NCI-H524 (cell line): ENCODE measurements at regions not wholly inside any gene's neighbourhood (a gene's known extent, or its start where the extent isn't known, plus 50 kb on each side); places are given as distances from the start of the nearest gene placed in this dataset.

Experiments used
- DNase-seq, 2 experiments: peaks; one replicate each; lab custom pipeline; 2025; lab: John Stamatoyannopoulos, UW

DNA sequence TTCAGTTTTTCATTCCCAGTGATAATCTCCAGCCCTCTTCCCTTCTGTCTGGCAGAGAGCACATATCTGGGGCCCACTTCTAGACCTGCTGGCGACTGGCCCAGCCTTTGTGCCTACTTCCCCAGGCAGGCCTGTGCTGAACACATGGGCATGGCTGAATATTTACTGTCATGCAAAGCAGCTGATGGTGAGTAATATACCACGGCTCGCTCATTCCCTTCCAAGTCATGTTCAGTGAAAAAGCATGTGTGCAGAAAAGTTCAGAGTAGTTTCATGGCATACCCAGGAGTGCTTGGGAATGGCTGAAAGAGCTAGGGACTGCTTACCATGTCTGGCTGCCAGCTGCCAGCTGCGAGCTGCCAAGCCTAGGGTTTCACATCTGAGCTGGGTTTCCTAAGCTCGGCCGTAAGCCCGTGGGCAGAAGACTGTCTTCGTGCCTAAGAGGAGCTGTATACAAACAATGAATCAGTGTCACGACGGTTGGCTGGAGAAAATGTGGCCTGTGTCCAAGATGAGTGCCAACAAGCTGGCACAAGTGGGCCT lies 179.9 kb upstream of the PELI2 start:
- peak in 1 of 2 experiments; percentile 45 for DNase-seq

GRCh38 chr14:55942076-55942654 lies 176.0 kb upstream of the PELI2 start:
- no peak for DNase-seq

DNA sequence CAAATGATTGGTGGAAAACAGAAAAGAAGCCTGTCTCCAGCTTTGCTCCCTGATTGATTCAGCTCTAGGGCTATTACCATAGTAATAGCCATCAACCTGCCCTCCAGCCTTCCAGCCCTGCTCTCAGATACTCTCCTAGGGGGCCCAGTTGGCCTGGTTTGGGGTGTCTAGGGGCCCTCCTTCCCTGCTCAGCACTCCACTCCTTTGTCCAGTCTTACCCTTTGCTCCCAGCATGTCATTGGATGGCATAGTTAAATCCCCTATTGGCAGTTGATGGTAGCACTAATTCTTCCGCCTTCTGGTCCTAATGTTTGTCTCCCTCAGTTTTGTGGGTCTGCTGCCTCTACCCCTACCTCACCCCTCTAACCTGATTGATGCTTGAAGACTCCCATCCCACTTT lies 175.4 kb upstream of the PELI2 start:
- no peak for DNase-seq

GRCh38 chr14:55944757-55945156 lies 173.5 kb upstream of the PELI2 start:
- DNase-seq, result no peak

GRCh38 chr14:55946231-55946630 lies 172.0 kb upstream of the PELI2 start:
- DNase-seq, result no peak

- no peak for DNase-seq
Measured at GRCh38 chr14:55948399-55948798, 169.8 kb upstream of the PELI2 start.

DNA sequence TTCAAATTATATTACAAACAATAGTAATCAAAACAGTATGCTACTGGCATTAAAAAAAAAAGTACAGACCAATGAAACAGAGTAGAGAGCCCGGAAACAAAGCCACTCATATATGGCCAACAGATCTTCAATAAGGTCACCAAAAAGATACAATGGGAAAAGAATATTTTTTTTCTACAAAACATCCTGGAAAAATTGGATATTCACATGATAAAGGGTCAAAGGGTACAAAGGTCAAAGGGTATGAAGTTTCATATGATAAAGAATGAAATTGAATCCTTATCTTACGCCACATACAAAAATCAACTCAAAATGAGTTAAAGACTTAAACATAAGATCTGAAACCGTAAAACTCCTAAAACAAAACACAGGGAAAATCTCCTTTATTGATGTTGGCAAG lies 168.5 kb upstream of the PELI2 start:
- DNase-seq, result no peak

DNA sequence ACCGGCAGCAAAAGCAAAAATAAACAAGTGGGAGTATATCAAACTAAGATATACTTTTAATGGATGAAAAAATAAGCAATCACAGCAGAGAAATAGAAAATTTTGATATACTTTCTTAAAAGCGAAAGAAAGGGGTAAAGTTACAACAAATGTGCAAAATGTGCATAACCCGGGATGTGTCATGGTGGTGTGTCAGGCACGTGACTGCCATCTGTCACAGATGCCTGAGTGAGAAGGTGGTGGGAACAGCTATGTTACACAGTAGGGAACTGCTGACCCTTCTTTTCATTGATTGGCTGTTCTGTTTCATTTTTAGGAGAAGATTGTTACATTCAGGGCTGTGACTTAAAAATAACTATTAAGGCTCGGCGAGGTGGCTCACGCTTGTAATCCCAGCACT lies 168.1 kb upstream of the PELI2 start:
- DNase-seq, result no peak

DNA sequence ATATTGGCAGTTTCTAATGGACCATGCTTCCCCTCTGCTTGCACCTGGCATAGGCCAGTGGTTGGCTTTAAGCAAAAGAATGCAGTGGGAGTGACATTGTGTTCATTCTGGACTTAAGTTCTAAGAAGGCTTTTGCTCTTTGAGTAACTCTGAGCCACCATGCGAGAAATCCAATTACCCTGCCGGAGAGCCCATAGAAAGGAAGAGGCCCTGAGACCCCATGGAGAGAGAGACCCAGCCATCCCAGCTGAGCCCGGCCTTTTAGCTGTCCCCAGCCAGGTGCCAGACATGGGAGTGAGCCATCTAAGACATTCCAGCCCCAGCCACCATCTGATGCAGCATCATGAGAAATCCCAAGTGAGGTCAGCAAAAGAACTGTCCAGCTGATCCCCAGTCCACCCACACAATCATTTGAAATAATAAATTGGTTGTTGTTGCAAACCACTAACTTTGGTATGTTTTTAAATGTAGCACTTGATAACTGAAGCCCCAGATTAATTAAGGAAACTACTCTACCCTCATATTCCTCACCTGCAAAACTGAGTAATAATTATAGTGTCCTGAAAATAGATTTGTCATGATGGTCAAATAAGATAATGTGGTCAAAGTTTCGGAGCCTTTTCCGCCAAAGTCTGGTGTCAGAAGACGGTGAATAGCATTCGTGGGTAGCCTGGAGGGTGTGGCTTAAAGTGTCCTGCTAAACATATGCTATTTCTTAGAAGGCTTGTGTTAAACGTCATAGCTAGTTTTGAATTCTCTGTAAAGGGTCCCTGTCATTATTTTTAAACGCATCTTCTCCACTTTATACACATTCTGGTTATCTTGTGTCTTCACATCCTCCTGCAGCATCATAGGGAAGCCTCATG lies 166.6 kb upstream of the PELI2 start:
- no peak for DNase-seq

- DNase-seq, result no peak
Measured at GRCh38 chr14:55954108-55954507, 164.1 kb upstream of the PELI2 start.

DNA sequence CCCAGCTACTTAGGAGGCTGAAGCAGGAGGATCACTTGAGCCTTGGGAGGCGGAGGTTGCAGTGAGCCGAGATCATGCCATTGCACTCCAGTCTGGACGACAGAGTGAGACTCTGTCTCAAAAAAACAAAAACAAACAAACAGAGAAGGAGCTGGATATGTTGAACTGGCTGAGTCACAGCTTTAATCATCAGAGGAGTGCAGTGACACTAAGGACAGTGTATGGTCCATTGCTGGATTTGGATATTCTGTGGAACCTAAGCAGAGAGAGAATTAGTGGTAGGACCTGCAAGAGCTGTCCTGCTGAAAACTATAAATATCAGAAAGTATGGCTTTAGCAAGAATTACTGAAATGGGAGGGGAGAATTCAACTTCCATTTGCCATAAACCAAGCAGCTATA lies 163.0 kb upstream of the PELI2 start:
- no peak for DNase-seq

GRCh38 chr14:55957950-55958349 lies 160.3 kb upstream of the PELI2 start:
- DNase-seq, result no peak

- DNase-seq, result no peak
Measured at GRCh38 chr14:55963295-55963694, 154.9 kb upstream of the PELI2 start.

DNA sequence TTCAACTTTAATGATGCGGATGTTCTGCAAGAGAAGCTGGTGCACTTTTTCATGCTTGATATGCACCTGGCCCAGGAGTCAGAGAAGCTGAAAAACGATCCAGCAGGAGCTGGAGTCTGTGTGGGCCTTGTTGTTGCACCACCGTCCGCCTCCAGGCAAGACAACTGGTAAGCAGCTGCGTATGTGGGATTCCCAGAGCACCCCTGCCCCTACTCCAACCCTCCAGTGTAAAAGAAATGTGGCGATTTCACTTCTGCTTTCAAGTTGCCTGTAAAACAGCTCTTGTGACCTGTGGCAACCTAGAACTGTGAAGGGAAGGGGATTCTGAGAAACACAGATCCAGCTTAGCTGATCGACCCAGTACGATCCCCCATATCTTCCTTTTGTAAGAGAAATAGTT lies 154.1 kb upstream of the PELI2 start:
- no peak for DNase-seq

DNA sequence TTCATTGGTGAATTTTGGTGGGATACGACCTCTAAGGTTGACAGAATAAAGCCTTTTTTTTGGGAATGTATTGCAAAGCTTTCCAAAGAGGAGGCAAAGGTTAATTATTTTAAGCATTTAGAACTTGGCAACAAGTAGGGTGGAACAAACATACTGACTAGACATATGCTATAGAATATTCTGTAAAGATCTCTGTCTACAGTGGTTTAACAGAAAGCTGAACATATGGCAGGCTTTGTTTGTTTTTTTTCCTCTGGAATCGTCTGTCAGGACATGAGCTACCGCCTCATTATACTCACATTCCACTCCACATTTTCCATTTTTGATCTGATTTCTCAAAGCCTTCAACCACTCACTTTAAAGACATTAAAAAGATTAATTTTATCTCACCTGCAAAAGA lies 153.4 kb upstream of the PELI2 start:
- peak; percentile 17 to 88 for DNase-seq

- DNase-seq, result no peak
Measured at GRCh38 chr14:55965851-55966250, 152.4 kb upstream of the PELI2 start.

- DNase-seq, result no peak
Measured at GRCh38 chr14:55968741-55969140, 149.5 kb upstream of the PELI2 start.

- DNase-seq, result no peak
Measured at GRCh38 chr14:55973285-55973800, 144.9 kb upstream of the PELI2 start.

DNA sequence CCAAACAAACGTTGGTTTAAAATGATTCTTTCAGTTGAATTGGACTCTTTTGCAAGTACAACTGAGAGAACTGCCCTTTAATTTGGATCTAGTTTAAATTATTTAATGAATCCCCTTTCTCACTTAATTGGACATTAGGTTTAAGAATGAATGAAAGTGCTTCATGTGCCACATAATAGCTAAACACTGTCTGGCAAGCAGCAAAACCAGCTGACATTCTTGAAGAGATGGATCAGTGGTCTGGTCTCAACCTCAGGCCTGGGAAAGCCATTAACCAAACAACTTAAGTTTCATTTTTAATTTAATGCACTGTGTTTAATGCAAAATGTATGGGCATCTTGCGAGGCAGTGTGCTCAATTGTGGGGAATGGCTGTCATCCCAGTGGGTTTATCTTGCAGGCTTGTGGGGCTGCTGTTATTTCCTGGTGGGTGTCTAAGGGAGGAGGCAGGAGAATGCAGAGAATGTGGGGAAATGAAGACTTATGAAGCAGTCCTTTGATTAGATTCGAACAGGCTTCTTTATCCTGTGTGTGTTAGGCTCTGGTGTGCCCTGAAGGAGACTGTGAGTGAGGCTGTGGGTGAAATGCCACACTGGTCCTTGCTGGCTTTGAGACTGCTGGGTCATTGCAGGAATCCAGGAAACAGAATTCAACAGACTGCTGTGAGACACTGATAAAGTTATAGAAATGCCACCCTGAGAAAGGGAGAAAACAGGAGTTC lies 144.1 kb upstream of the PELI2 start:
- no peak for DNase-seq

DNA sequence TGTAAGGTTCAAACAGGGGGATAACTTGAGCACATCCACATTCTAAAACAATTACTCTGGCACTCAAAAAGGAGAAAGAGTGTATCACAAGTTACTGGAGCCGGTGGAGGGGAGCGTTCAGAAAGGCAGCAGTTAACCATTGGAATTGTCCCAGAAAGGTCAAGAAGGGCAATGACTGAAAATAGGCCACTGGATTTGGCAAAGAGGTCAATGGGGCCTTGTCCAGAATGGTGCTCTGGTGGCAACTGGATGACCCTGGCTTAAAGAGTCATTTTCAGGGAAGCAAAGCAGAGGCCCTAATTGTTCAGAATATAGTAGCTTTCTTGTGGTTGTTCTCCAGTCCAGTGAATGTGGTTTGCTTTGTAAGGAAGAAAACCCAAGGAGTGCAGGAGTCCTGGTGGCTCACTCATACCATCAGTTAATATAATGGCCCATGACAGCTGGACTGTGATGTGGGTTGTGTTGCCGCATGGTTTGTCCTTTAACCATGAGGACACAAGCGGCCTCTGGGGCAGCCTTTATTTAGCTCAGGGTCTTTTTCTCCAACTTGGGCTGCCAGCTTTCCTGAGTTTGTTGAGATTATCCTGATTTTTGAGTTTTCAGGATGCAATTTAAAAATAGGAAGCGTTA lies 142.8 kb upstream of the PELI2 start:
- no peak for DNase-seq

GRCh38 chr14:55976219-55976618 lies 142.0 kb upstream of the PELI2 start:
- no peak for DNase-seq

DNA sequence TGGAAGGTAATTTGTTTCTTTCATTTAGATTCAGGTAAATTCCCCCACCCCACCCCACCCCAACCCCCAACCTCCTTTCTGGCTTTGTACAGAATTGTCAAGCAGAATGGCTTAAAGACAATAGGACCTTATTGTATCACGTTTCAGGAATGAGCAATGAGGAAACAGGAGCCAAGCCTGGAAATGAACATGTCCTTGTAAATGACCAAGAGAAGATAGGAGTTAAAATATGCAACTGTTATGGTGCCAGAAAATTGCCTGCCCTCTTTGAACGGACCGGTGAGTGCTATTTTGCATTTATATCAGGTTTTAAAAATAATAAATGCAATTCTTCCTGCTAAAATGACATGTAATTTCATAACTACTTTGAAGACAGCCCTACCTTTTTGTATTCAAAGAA lies 141.6 kb upstream of the PELI2 start:
- no peak for DNase-seq
